NCI-H774 (cell line): ENCODE measurements at regions not wholly inside any gene's neighbourhood (a gene's known extent, or its start where the extent isn't known, plus 50 kb on each side); places are given as distances from the start of the nearest gene placed in this dataset.

Experiments used
- DNase-seq: peaks from one replicate; lab custom pipeline; 2025; lab: John Stamatoyannopoulos, UW

- DNase-seq, result no peak
Observed at GRCh38 chr1:90139837-90140236, 144.9 kb downstream of the ZNF326 start.

DNA sequence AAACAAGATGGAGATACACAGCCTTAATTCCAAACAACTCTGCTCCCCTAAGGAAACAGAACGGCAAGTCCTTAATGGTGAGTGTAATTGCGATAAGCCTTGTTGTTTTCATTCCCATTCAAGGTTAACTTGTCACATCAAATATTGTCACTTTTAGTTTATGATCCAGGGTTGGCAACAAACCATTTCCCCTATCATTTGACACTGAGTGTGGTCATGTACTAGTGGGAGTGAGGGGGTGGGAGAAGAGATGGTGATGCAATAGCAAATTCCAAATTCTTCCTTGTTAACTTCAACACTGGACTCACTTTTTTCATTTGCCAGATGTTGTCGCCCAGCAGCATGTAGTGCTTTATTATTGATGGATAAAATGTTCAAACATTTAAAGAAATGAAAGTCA is 140.4 kb downstream of the ZNF326 start:
- no peak for DNase-seq

DNA sequence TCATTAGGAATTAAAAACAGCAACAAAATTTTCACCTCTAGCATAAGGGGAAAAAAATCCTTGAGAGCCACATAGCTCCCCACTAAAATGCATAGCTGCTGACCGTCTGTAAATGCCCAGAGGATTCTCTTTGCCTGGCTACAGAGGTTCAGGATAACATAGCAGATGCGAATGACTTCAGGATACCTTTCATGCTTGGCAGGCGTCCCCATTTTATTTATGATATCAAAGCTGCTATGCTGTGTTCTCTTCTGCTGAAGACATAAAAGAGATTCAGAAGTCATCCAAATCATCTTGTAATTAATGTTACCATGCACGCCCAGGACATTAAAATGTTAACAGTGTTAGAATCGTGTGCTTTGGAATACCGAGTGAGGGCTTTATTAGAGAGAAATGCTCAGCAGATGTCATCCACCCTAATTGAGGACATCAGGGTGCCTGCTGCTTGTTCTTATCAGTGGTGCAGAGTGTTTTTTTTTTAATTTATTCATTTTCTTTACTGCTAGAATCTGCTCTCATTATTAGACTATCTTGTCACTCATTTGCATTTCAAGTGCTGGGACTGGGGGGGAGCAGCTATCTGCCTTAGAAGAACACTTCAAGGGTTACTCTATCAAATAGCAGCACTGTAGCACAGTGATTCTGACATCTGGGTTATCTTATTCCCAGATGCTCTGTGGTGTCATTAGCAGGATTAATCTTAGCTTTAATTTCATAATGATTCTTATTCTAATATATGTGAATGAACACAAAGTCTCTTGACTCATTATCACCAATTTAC is 139.5 kb downstream of the ZNF326 start:
- no peak for DNase-seq

GRCh38 chr1:90133133-90133532 is 138.2 kb downstream of the ZNF326 start:
- peak; percentile 32 for DNase-seq

DNA sequence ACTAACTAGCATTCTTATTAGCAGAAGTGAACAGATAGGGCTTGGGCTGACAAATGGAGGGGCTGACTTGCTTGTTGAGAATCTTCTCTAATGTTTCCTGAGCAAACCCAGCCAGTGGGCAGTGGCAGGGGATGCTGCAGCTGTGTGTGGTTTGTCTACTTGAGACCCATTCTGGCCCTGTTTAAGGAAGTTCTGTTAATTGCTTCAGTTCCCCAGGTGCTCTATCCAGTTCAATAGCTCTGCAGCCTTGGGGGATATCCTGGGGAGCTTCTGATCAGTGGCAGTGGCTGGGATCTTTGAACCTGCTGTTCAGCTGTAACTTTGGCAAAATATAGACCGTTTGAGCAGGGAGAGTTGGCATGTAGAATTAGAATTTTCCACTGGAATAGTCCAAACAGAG is 137.4 kb downstream of the ZNF326 start:
- no peak for DNase-seq

GRCh38 chr1:90127288-90127953 is 132.5 kb downstream of the ZNF326 start:
- no peak for DNase-seq

- DNase-seq, result no peak
Observed at GRCh38 chr1:90126834-90127233, 131.9 kb downstream of the ZNF326 start.

- no peak for DNase-seq
Observed at GRCh38 chr1:90122654-90123340, 127.9 kb downstream of the ZNF326 start.

DNA sequence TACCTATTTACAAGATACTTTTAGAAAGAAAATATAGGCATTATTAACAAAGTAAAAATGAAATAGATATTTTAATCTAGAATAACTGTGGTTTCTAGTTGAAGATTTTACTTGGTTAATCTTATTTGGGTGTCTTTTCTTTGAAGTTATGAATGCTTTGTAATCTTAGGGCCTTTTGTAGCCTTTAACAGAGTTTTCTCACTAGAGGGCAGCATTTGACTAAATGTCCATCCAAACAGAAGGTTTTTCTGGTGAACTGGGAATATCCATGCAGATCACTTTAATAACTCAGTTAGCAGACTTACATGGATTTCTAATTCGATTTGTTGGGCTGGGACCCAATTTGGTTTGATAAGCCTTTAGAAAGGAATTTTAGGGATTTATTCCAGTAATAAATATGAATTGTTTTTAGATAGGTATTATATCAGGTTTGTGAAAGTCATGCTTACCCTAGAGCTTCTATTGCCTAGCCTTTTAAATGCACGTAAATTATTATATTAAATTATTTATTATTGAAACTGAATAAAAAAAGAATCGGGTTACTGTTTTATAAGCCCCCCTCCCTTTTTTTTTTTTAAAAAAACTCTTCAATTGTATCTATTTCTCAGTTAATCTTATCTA is 119.7 kb downstream of the ZNF326 start:
- peak; percentile 41 for DNase-seq

DNA sequence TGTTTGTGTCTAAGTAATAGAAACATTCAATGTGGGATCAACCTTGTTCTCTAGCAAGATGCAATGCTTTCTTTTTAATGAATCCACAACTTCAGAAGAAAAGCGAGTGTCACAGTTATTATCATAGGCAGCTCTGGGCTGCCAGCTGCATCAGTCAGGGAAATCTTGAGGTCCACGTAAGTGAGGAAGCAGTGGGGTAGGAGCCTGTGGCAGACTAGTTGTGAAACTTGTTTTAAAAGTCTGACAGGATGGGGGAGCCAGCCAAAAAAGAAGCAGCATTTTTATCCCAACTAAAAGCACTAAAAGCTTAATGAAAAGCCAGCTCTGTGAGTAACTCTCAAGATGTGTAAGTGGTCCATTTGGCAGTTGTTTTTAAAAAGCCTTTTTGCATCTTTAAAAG is 113.1 kb downstream of the ZNF326 start:
- DNase-seq, result no peak

DNA sequence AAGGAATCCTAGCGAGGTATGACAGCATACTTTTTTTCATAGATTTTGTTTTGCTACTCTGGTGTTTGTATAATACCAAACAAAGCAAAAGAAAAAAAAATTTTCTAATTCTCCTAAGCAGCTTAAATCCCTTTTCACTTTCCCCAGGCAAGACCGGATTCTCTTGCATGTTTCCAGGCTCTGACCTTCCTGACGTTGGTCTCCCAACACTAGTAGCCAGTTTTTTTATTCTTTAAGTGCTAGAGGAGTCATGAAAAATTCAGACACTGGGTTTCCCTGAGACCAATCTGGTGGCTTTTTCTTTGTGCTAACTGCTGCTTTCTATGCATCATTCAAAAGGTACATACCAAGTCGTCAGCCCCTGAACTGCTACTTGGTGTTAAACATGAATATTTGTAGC is 111.4 kb downstream of the ZNF326 start:
- no peak for DNase-seq

- DNase-seq, result no peak
Observed at GRCh38 chr1:90104941-90105538, 110.1 kb downstream of the ZNF326 start.

- DNase-seq, result no peak
Observed at GRCh38 chr1:90100566-90100965, 105.7 kb downstream of the ZNF326 start.

DNA sequence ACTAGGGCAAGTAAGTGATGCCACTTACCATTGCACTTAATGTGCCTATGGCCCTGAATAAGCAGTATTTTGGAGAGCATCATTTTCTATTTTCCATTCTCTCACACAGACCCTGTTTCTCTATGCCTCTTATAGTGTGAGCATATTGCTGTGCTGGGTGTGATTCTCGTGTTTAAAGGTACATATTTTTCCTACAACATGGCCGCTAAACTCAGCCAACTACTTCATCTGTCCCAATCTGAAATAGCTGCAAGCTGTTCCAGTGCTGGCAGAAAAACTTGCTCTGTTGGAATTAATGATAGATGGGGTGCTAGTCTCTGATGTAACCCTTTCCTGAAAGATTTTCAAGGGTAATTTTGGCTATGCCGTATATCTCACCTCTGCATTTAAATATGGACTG is 97.5 kb downstream of the ZNF326 start:
- no peak for DNase-seq
